ENCODE measurements at regions not wholly inside any gene's neighbourhood (a gene's known extent, or its start where the extent isn't known, plus 50 kb on each side); places are given as distances from the start of the nearest gene placed in this dataset.

DNA sequence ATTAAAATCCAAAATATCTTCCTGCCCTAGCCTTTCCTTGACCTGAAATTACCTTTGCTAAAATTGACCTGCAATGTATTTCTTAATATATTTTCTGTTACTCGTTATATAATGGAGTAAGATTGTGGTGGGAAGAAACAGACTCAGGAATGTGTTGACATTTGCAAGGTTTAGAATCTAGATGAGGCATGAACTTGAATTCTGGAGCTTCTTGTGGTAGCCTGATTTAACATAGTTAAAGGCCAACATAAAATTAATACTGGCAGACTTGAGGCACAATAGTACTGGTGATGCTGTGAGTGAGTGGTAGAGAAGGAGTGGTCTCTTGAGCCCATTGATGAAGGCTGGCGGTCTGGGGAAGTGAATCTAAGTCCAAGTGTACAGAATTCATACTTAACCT lies 197.9 kb upstream of the SPRY1 start:
- H3K27ac ChIP-seq (ENCODE audit: control insufficient read depth, insufficient read depth) = no peak overlapping the region
- FAIRE-seq = no peak
- ChIA-PET SMC1A (ENCODE audit: uncharacterized antibody, unreplicated experiment) (interaction anchor here (0.6 kb wide), 1 partner anchor 100 kb away, joined by 4 read pairs; no protein-coding TSS in a partner anchor), CTCF (interaction anchor here (1.3 kb wide), 1 partner anchor 11 kb away, joined by 3 read pairs; no protein-coding TSS in a partner anchor), RAD21 (ENCODE audit: unreplicated experiment) (no interaction called here), POLR2A (interaction anchor here (0.5 kb wide), 2 partner anchors 11 to 22 kb away, joined by 3 to 9 read pairs; no protein-coding TSS in a partner anchor)
- ATAC-seq = no peak
- no peak overlapping the region for H2AFZ ChIP-seq (ENCODE audit: control insufficient read depth, low read depth, low read length)
- intact Hi-C loops (cut with micrococcal nuclease; ENCODE audit: unreplicated experiment) = no loop called here
- H3K36me3 ChIP-seq (ENCODE audit: control insufficient read depth in 2 of 2, insufficient read depth in 2 of 2, low read length in 1 of 2) = no peaks in the 10 kb centered on the region
- BruUV-seq (replicated peaks) = no TSS peak
- in situ Hi-C loops (cut with MboI) = no loop called here
- H3K4me2 ChIP-seq (ENCODE audit: control insufficient read depth, insufficient read depth) = no peak overlapping the region
- no peak overlapping the region for H3K9ac ChIP-seq (ENCODE audit: control insufficient read depth, insufficient read depth, low read length)
- H3K4me3 ChIP-seq = no peak overlapping the region
- H4K20me1 ChIP-seq (ENCODE audit: control insufficient read depth, insufficient read depth) = no peaks in the 10 kb centered on the region
- H3K79me2 ChIP-seq (ENCODE audit: control insufficient read depth, insufficient read depth, low read length) = no peaks in the 10 kb centered on the region
- H3K9me3 ChIP-seq (replicated peaks; ENCODE audit: control insufficient read depth, insufficient read depth, low read length) = no peaks in the 10 kb centered on the region
- 94% methylated on average over 2 of the region's 2 CpGs for WGBS (ENCODE audit: insufficient coverage, insufficient replicate concordance, low lambda C conversion rate, missing lambda C conversion rate)
- H3K4me1 ChIP-seq (ENCODE audit: control insufficient read depth, insufficient read depth, low read length) = no peaks in the 10 kb centered on the region
- no peak for DNase-seq (ENCODE audit: low read depth, low spot score)
- no peaks in the 10 kb centered on the region for H3K27me3 ChIP-seq (replicated peaks in 1 of 2; ENCODE audit: control insufficient read depth in 2 of 2, insufficient read depth in 2 of 2, low read length in 1 of 2)
- TF ChIP-seq MYC (IDR thresholded peaks at IDR 0.05; ENCODE audit: insufficient read depth, insufficient read length, insufficient replicate concordance, low read length, severe bottlenecking) (no peak), NFIC (IDR thresholded peaks at IDR 0.05; ENCODE audit: low read depth, low read length) (no peak), PML (IDR thresholded peaks at IDR 0.05; ENCODE audit: low read length) (no peak), MEF2B (IDR thresholded peaks at IDR 0.05; ENCODE audit: partially characterized antibody, poor library complexity, severe bottlenecking) (no peak), RCOR1 (conservative IDR thresholded peaks at IDR 0.05; ENCODE audit: low read depth, low read length) (no peak), STAT1 (conservative IDR thresholded peaks at IDR 0.05) (no peak), NRF1 (conservative IDR thresholded peaks at IDR 0.05; ENCODE audit: low read depth, low read length) (no peak), KAT2A (conservative IDR thresholded peaks at IDR 0.05; ENCODE audit: control insufficient read depth, low read depth, low read length) (no peak), CBX5 (IDR thresholded peaks at IDR 0.05; ENCODE audit: low read depth) (no peak), ZNF24 (IDR thresholded peaks at IDR 0.05) (no peak), ZBTB4 (CRISPR knock-in tag; IDR thresholded peaks at IDR 0.05) (no peak), SRF (IDR thresholded peaks at IDR 0.05; ENCODE audit: low read depth in 2 of 2, low read length in 2 of 2) (no peak), TCF12 (IDR thresholded peaks at IDR 0.05; ENCODE audit: low read depth, low read length) (no peak), MTA3 (IDR thresholded peaks at IDR 0.05; ENCODE audit: borderline replicate concordance, low read length) (no peak), SMARCA5 (IDR thresholded peaks at IDR 0.05) (no peak)
- TF ChIP-seq, protein P1, sequence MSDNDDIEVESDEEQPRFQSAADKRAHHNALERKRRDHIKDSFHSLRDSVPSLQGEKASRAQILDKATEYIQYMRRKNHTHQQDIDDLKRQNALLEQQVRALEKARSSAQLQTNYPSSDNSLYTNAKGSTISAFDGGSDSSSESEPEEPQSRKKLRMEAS (IDR thresholded peaks at IDR 0.05; ENCODE audit: low read depth, low read length) = no peak
